Endothelial cell of umbilical vein (primary cell): ENCODE measurements at regions not wholly inside any gene's neighbourhood (a gene's known extent, or its start where the extent isn't known, plus 50 kb on each side); places are given as distances from the start of the nearest gene placed in this dataset.

Experiments
- BruUV-seq: library from RNA; stranded (reverse); fragments of 400-500 nt; replicated peaks from 2 replicates; lab custom pipeline; 2021; lab: Mats Ljungman, UMichigan
- CTCF ChIA-PET: fragments of 300-600, 350-600 bp; sonication (Branson Sonifier 250); formaldehyde crosslinking; loops from one replicate; lab custom pipeline; 2021; ENCODE audit warnings: antibody characterized with exemption, inconsistent platforms; lab: Charles Lee
- POLR2A ChIA-PET: fragments of 300-600, 350-600 bp; sonication (Branson Sonifier 250); formaldehyde crosslinking; loops from one replicate; lab custom pipeline; 2021; ENCODE audit warnings: antibody characterized with exemption, inconsistent platforms; lab: Charles Lee
- DNase-seq: peaks from one replicate; pipeline ENCODE4 v3.0.0-alpha.2; 2011; ENCODE audit warnings: low read depth, low spot score
- FAIRE-seq: peaks from 2 replicates; lab custom pipeline; 2011; peaks lifted over from hg19 to GRCh38; lab: Jason Lieb, UNC
- H2AFZ ChIP-seq: 2 replicates; pipeline ENCODE4 v1.6.0; 2012; ENCODE audit warnings: low read depth, low read length, control low read depth, inconsistent platforms
- H3K27ac ChIP-seq: 2 replicates; pipeline ENCODE4 v1.5.1; 2011; ENCODE audit warnings: low read depth, mild to moderate bottlenecking, control low read depth, low read length, moderate library complexity; ENCODE audit not compliant: insufficient read depth
- H3K27me3 ChIP-seq, 2 experiments: 2 replicates each; pipeline versions ENCODE4 v1.6.0 to v1.6.1; 2011; ENCODE audit warnings: low read length in 2 of 2, mixed read lengths in 1 of 2; ENCODE audit not compliant: control insufficient read depth in 2 of 2, insufficient read depth in 2 of 2
- H3K36me3 ChIP-seq, 2 experiments: 2 replicates in 1 of 2; 3 replicates in 1 of 2; pipeline ENCODE4 v1.5.1; 2011; ENCODE audit warnings: low read length in 2 of 2, mild to moderate bottlenecking in 1 of 2, moderate library complexity in 1 of 2; ENCODE audit not compliant: control insufficient read depth in 2 of 2, insufficient read depth in 2 of 2; ENCODE audit errors: extremely low read depth in 1 of 2
- H3K4me1 ChIP-seq: 3 replicates; pipeline ENCODE4 v1.5.1; 2011; ENCODE audit warnings: mild to moderate bottlenecking, low read length; ENCODE audit not compliant: control insufficient read depth, insufficient read depth; ENCODE audit errors: extremely low read depth
- H3K4me2 ChIP-seq: 2 replicates; pipeline ENCODE4 v1.6.1; 2011; ENCODE audit warnings: low read length, control low read depth, mixed read lengths; ENCODE audit not compliant: insufficient read depth
- H3K4me3 ChIP-seq, 3 experiments: fragments of 200-600 bp in 1 of 3; sonication (generic), shearing (Covaris generic) in 1 of 3; replicated peaks in 1 of 3; 2 replicates each; pipeline ENCODE4 v1.5.1; 2011 to 2016; ENCODE audit warnings: control low read depth in 3 of 3, low read length in 3 of 3, mild to moderate bottlenecking in 2 of 3, inconsistent platforms in 1 of 3, low read depth in 1 of 3, moderate library complexity in 1 of 3; ENCODE audit not compliant: insufficient read depth in 1 of 3
- H3K79me2 ChIP-seq: 2 replicates; pipeline ENCODE4 v1.6.0; 2012; ENCODE audit warnings: low read length, inconsistent platforms; ENCODE audit not compliant: control insufficient read depth, insufficient read depth
- H3K9ac ChIP-seq: replicated peaks from 2 replicates; pipeline ENCODE3; 2011; ENCODE audit warnings: low read length, control low read depth; ENCODE audit not compliant: insufficient read depth; ENCODE audit errors: extremely low read depth
- H3K9me1 ChIP-seq: replicated peaks from 3 replicates; pipeline ENCODE4 v1.6.0; 2011; ENCODE audit warnings: mild to moderate bottlenecking, low read length; ENCODE audit not compliant: control insufficient read depth, insufficient read depth; ENCODE audit errors: extremely low read depth
- H3K9me3 ChIP-seq: replicated peaks from 2 replicates; pipeline ENCODE4 v1.5.1; 2012; ENCODE audit warnings: low read length, inconsistent platforms; ENCODE audit not compliant: control insufficient read depth, insufficient read depth
- H4K20me1 ChIP-seq: replicated peaks from 2 replicates; pipeline ENCODE3; 2011; ENCODE audit warnings: mild to moderate bottlenecking, low read length; ENCODE audit not compliant: control insufficient read depth, insufficient read depth; ENCODE audit errors: extremely low read depth
- CTCF ChIP-seq, 2 donors: IDR thresholded peaks; 1 replicate in 1 of 2; 2 replicates in 1 of 2; pipeline ENCODE4 v1.5.1; 2011; ENCODE audit warnings: low read length in 2 of 2, mild to moderate bottlenecking in 2 of 2, moderate library complexity in 2 of 2, control low read depth in 1 of 2, inconsistent platforms in 1 of 2, low read depth in 1 of 2; ENCODE audit not compliant: insufficient read depth in 1 of 2; ENCODE audit errors: extremely low read depth in 1 of 2
- EZH2 ChIP-seq: IDR thresholded peaks from 2 replicates; pipeline ENCODE4 v1.6.1; 2012; ENCODE audit warnings: borderline replicate concordance, low read depth, mild to moderate bottlenecking, moderate library complexity, low read length, inconsistent platforms; ENCODE audit not compliant: severe bottlenecking
- FOS ChIP-seq: IDR thresholded peaks from 2 replicates; pipeline ENCODE4 v1.6.1; 2011; ENCODE audit warnings: mild to moderate bottlenecking, low read length, moderate library complexity, borderline replicate concordance; ENCODE audit not compliant: insufficient read depth
- JUN ChIP-seq: IDR thresholded peaks from 2 replicates; pipeline ENCODE4 v1.6.1; 2011; ENCODE audit warnings: borderline replicate concordance, low read depth; ENCODE audit not compliant: insufficient read length, insufficient read depth
- MYC ChIP-seq: IDR thresholded peaks from one replicate; pipeline ENCODE4 v1.6.1; 2011; ENCODE audit warnings: mild to moderate bottlenecking, low read depth, low read length
- POLR2A ChIP-seq: IDR thresholded peaks from 2 replicates; pipeline ENCODE4 v1.6.1; 2012; ENCODE audit warnings: low read depth, mild to moderate bottlenecking, control low read depth, low read length
- POLR2AphosphoS5 ChIP-seq: IDR thresholded peaks from 2 replicates; pipeline ENCODE4 v1.6.1; 2012; ENCODE audit warnings: low read depth, mild to moderate bottlenecking, control low read depth, low read length, moderate library complexity; ENCODE audit not compliant: insufficient read depth
- dilution Hi-C: fragments of 300-500 bp; cut with MboI; formaldehyde crosslinking; loops from one replicate; pipeline ENCODE4 v1.15.0; 2019; ENCODE audit warnings: low sequenced_read_pairs; ENCODE audit not compliant: extremely low pct_ligation_motif_present
- intact Hi-C: fragments of 100-400 bp; cut with micrococcal nuclease; formaldehyde crosslinking; loops from one replicate; pipeline ENCODE4 v1.10.0; 2022

GRCh38 chr6:14502551-14502950 lies 385.0 kb downstream of the CD83 start:
- no peaks in the 10 kb centered on the region for H3K36me3 ChIP-seq
- TF ChIP-seq POLR2AphosphoS5: no peak
- no peaks in the 10 kb centered on the region for H3K4me1 ChIP-seq
- dilution Hi-C loops (no loop called here), intact Hi-C loops (no loop called here)
- no peak overlapping the region for H3K9ac ChIP-seq
- POLR2A ChIA-PET: no interaction called here
- H3K27me3 ChIP-seq: no peaks in the 10 kb centered on the region
- BruUV-seq: no TSS peak
- H3K4me2 ChIP-seq: no peak overlapping the region
- H2AFZ ChIP-seq: no peak overlapping the region
- H4K20me1 ChIP-seq: no peaks in the 10 kb centered on the region
- H3K27ac ChIP-seq: no peak overlapping the region
- no peaks in the 10 kb centered on the region for H3K79me2 ChIP-seq
- CTCF ChIA-PET: no interaction called here
- H3K9me1 ChIP-seq: no peaks in the 10 kb centered on the region
- no peak overlapping the region for H3K4me3 ChIP-seq
- FAIRE-seq (no peak), DNase-seq (no peak)
- no peaks in the 10 kb centered on the region for H3K9me3 ChIP-seq

GRCh38 chr6:14505401-14505800 lies 387.8 kb downstream of the CD83 start:
- CTCF ChIA-PET: no interaction called here
- dilution Hi-C loops: no loop called here
- H3K4me1 ChIP-seq: no peaks in the 10 kb centered on the region

More at GRCh38 chr6:14505401-14505800, 387.8 kb downstream of the CD83 start:
- Histone ChIP-seq H2AFZ (no peak overlapping the region), H3K27me3 (no peaks in the 10 kb centered on the region), H3K9me3 (no peaks in the 10 kb centered on the region), H3K4me3 (no peak overlapping the region), H3K27ac (no peak overlapping the region), H3K9ac (no peak overlapping the region), H3K79me2 (no peaks in the 10 kb centered on the region), H3K36me3 (no peaks in the 10 kb centered on the region), H3K9me1 (no peaks in the 10 kb centered on the region), H3K4me2 (no peak overlapping the region), H4K20me1 (no peaks in the 10 kb centered on the region)
- DNase-seq: no peak
- no peak for FAIRE-seq
- intact Hi-C loops: no loop called here
- POLR2A ChIA-PET: no interaction called here
- TF ChIP-seq POLR2A: no peak
- no peak for TF ChIP-seq EZH2
- no peak for TF ChIP-seq MYC
- TF ChIP-seq FOS: no peak
- no peak for TF ChIP-seq CTCF (IDR thresholded peaks at IDR 0.05; ENCODE audit: extremely low read depth in 1 of 2, insufficient read depth in 1 of 2, low read depth in 1 of 2, low read length in 2 of 2)
- no peak for TF ChIP-seq JUN
- TF ChIP-seq POLR2AphosphoS5: no peak
- no TSS peak for BruUV-seq
